H1 (cell line): ENCODE measurements at regions not wholly inside any gene's neighbourhood (a gene's known extent, or its start where the extent isn't known, plus 50 kb on each side); places are given as distances from the start of the nearest gene placed in this dataset.

Experiments used
- CBX5 ChIP-seq: fragments of 300-800, 300-1000 bp; sonication (generic); IDR thresholded peaks from 2 replicates; pipeline ENCODE4 v1.7.1; 2016; ENCODE audit warnings: antibody characterized with exemption, low read length, low read depth
- EGR1 ChIP-seq: IDR thresholded peaks from 2 replicates; pipeline ENCODE4 v1.6.1; 2011; ENCODE audit warnings: low read depth, low read length, borderline replicate concordance
- EP300 ChIP-seq, 2 experiments: IDR thresholded peaks; 1 replicate in 1 of 2; 2 replicates in 1 of 2; pipeline ENCODE4 v1.6.1; 2011 to 2012; ENCODE audit warnings: low read depth in 2 of 2, low read length in 2 of 2, mild to moderate bottlenecking in 2 of 2, borderline replicate concordance in 1 of 2, inconsistent platforms in 1 of 2, moderate library complexity in 1 of 2
- JUND ChIP-seq: IDR thresholded peaks from 2 replicates; pipeline ENCODE4 v1.6.1; 2011; ENCODE audit warnings: mild to moderate bottlenecking, improper control_type of control experiment, low read length
- NRF1 ChIP-seq: IDR thresholded peaks from 2 replicates; pipeline ENCODE4 v1.6.1; 2011; ENCODE audit warnings: mild to moderate bottlenecking, low read depth, low read length, improper control_type of control experiment
- RXRA ChIP-seq: IDR thresholded peaks from 2 replicates; pipeline ENCODE4 v1.6.1; 2011; ENCODE audit warnings: low read depth, mild to moderate bottlenecking, low read length, moderate library complexity; ENCODE audit not compliant: insufficient read depth
- SIN3A ChIP-seq, 2 experiments: IDR thresholded peaks in 1 of 2; conservative IDR thresholded peaks in 1 of 2; 2 replicates each; pipeline ENCODE4 v1.6.1; 2011 to 2012; ENCODE audit warnings: low read length in 2 of 2, improper control_type of control experiment in 1 of 2, low read depth in 1 of 2, mild to moderate bottlenecking in 1 of 2
- SUZ12 ChIP-seq: fragments of 200-600 bp; sonication (generic); IDR thresholded peaks from 2 replicates; pipeline ENCODE4 v1.6.1; 2012; ENCODE audit warnings: mild to moderate bottlenecking, inconsistent platforms, low read length, moderate library complexity, mixed read lengths
- ZNF274 ChIP-seq: IDR thresholded peaks from 2 replicates; pipeline ENCODE4 v1.7.0; 2012; ENCODE audit warnings: low read length, borderline replicate concordance; ENCODE audit errors: extremely low read depth
- TF ChIP-seq, protein P1 (sequence below): IDR thresholded peaks from 2 replicates; pipeline ENCODE4 v1.6.1; 2012; ENCODE audit warnings: inconsistent platforms
- TF ChIP-seq, protein P2 (sequence below): IDR thresholded peaks from 2 replicates; pipeline ENCODE4 v1.6.1; 2012; ENCODE audit warnings: low read length, inconsistent platforms

DNA sequence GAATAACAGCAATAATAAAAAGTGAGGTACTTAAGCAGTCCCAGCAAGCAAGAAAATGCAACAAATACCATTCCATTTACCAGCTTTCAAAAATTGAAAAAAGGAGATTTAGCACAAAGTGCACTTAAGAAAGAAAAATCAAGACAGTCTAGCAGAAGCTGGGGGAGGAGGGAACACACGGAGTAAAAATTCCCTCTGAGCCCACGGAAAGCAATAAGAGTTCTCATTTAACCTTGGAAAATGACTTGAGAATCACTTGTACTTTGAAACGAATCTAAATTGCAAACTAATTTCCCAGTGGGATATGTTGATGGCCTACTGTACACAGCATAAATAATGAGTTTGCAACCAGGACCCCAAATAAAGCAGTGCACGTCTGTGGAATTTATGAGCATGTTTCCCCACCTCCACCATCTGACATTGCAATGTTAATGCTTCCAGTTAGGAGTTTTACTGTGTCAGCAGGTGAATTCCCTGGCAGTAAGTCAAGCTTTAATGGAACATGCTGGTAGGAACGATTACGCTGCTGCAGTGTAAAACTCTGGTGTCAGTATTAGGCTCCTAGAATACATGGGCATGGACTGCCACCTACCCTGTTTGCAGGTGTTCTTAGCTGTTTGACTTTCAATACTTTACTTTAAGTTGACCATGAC, 386.8 kb downstream of the HDGFL1 start (continued):
- TF ChIP-seq RXRA (no peak), EP300 (IDR thresholded peaks at IDR 0.05; ENCODE audit: borderline replicate concordance in 1 of 2, low read depth in 2 of 2, low read length in 2 of 2) (no peak), JUND (no peak), CBX5 (no peak), EGR1 (no peak), SIN3A (conservative IDR thresholded peaks at IDR 0.05 in 1 of 2, IDR thresholded peaks at IDR 0.05 in 1 of 2; ENCODE audit: low read depth in 1 of 2, low read length in 2 of 2) (no peak), ZNF274 (no peak), NRF1 (no peak), SUZ12 (no peak)
- TF ChIP-seq, protein P1, sequence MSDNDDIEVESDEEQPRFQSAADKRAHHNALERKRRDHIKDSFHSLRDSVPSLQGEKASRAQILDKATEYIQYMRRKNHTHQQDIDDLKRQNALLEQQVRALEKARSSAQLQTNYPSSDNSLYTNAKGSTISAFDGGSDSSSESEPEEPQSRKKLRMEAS = no peak
- TF ChIP-seq, protein P2, sequence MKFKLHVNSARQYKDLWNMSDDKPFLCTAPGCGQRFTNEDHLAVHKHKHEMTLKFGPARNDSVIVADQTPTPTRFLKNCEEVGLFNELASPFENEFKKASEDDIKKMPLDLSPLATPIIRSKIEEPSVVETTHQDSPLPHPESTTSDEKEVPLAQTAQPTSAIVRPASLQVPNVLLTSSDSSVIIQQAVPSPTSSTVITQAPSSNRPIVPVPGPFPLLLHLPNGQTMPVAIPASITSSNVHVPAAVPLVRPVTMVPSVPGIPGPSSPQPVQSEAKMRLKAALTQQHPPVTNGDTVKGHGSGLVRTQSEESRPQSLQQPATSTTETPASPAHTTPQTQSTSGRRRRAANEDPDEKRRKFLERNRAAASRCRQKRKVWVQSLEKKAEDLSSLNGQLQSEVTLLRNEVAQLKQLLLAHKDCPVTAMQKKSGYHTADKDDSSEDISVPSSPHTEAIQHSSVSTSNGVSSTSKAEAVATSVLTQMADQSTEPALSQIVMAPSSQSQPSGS = no peak
